ENCODE measurements at regions not wholly inside any gene's neighbourhood (a gene's known extent, or its start where the extent isn't known, plus 50 kb on each side); places are given as distances from the start of the nearest gene placed in this dataset.

- H3K27me3 ChIP-seq, result peaks cover 0 to 11% (median 0%) of the 10 kb centered on the region in 9 donors
- DNase-seq (no peak), ATAC-seq (no peak)
- H3K9me3 ChIP-seq, result no peaks in the 10 kb centered on the region
- intact Hi-C loops (cut with DNase I), result no loop called here
- no peak overlapping the region for H3K4me3 ChIP-seq
- WGBS, 4 donors, result 73 to 86% (median 77%) methylated on average over 3 of the region's 3 CpGs
- TF ChIP-seq CTCF (IDR thresholded peaks at IDR 0.05), result no peak
- TF ChIP-seq POLR2A (IDR thresholded peaks at IDR 0.05), result no peak
- H3K4me1 ChIP-seq, result no peaks in the 10 kb centered on the region
- no peaks in the 10 kb centered on the region for H3K36me3 ChIP-seq
- H3K27ac ChIP-seq, result no peak overlapping the region
Observed at GRCh38 chr7:106515321-106515720, 145.6 kb downstream of the CCDC71L start.

DNA sequence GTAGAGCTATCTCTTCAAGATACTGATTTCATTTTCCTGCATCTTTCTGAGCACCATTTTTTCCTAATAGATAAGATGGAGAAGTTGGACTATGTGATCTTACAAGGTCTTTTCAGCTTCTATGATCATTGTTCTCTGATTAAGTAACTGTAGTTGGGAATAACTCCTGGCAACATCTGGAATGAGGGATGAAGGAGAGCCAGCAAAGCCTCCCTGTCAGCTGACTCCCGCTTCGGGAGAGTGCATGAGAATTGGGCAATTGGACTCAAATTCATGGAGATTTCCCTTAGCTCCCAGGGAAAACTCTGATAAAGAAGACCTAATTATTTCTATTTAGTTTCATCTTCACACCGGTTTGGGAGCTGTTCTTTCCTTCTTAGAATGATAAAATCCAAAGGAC, 146.1 kb downstream of the CCDC71L start:
- WGBS, 4 donors, result 57 to 70% (median 66%) methylated on average over 3 of the region's 3 CpGs
- peaks cover 0 to 11% (median 0%) of the 10 kb centered on the region in 9 donors for H3K27me3 ChIP-seq
- no peak for ATAC-seq
- no peaks in the 10 kb centered on the region for H3K9me3 ChIP-seq
- no peaks in the 10 kb centered on the region for H3K36me3 ChIP-seq
- no peak for DNase-seq
- intact Hi-C loops (cut with DNase I), result no loop called here
- no peak for TF ChIP-seq CTCF (IDR thresholded peaks at IDR 0.05)
- no peak for TF ChIP-seq POLR2A (IDR thresholded peaks at IDR 0.05)
- H3K4me1 ChIP-seq, result no peaks in the 10 kb centered on the region
- H3K27ac ChIP-seq, result no peak overlapping the region
- no peak overlapping the region for H3K4me3 ChIP-seq

DNA sequence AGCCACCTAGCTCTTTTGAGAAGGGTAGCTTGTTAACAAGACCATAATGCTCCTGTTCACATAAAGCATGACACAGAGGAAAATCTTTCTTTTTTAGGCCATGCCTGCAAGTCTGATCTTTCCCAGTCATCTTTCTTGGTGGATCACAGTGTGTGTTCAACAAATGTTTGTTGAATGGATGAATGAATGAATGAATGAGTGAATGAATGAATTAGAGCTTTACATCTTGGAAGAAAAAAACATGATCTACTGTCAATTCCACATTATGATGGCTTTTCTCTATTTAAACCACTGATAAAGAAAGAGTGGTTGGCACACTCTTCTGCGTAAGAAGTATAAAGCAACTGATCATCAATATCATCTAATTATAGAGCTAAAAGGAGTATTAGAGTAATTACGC, 148.7 kb downstream of the CCDC71L start:
- no peak for DNase-seq
- Histone ChIP-seq H3K27ac (no peak overlapping the region), H3K4me1 (no peaks in the 10 kb centered on the region), H3K9me3 (no peaks in the 10 kb centered on the region), H3K27me3 (no peaks in the 10 kb centered on the region), H3K4me3 (no peak overlapping the region), H3K36me3 (no peaks in the 10 kb centered on the region)
- intact Hi-C loops (cut with DNase I), result no loop called here
- TF ChIP-seq CTCF (IDR thresholded peaks at IDR 0.05) (no peak), POLR2A (IDR thresholded peaks at IDR 0.05) (no peak)
- WGBS, 4 donors, result 92 to 98% (median 97%) methylated on average over 2 of the region's 2 CpGs
- ATAC-seq, result no peak

DNA sequence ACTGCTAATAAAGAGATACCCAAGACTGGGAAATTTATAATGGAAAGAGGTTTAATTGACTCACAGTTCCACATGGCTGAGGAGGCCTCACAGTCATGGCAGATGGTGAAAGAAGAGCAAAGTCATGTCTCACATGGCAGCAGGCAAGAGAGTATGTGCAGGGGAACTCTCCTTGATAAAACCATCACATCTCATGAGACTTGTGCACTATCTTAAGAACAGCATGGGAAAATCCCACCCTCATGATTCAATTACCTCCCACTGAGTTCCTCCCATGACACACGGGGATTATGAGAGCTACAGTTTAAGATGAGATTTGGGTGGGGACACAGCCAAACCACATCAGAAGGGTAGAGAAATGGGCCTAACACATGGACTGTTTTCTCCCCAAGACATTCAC, 156.3 kb downstream of the CCDC71L start:
- H3K36me3 ChIP-seq, result no peaks in the 10 kb centered on the region
- H3K4me1 ChIP-seq, result no peaks in the 10 kb centered on the region
- TF ChIP-seq CTCF (IDR thresholded peaks at IDR 0.05), result no peak
- no peak for TF ChIP-seq POLR2A (IDR thresholded peaks at IDR 0.05)
- H3K4me3 ChIP-seq, result no peak overlapping the region
- intact Hi-C loops (cut with DNase I), result no loop called here
- no peaks in the 10 kb centered on the region for H3K9me3 ChIP-seq
- no peak for DNase-seq
- 44 to 72% (median 50%) methylated on average over 1 of the region's 1 CpG for WGBS, 4 donors
- no peaks in the 10 kb centered on the region for H3K27me3 ChIP-seq
- no peak overlapping the region for H3K27ac ChIP-seq
- ATAC-seq, result no peak
